ENCODE measurements at regions not wholly inside any gene's neighbourhood (a gene's known extent, or its start where the extent isn't known, plus 50 kb on each side); places are given as distances from the start of the nearest gene placed in this dataset.

DNA sequence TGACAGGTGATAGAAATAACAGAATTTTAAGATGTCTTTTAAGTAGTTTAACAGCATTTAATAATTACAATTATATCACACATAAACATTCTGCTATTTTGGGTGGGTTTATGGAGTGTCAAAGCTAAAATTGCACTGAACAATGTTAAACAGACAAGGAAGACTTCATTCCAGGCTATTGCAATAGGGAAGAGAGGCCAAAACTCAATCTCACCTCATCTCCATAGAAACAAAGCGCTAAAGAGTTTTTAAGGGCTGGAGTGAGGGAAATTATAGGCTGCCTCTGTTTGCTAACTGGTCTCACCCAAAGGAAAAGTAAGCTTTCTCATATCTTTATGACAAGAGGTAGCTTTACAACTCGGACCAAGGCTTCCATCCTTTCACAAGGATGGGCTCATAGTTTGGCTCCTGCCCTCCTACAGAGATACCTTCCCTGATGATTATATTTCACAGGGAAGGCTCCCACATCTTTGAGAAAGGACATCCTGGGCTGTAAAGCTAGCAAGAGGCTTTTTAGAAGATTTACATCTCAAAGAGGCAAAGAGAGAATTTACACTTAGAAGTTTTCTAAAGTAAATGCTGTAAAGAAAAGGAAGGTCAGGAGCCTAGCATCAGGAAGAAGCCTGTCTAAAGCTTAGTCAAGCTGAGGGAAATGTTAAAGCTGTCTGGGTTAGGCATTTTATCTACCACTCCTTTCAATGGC is 350.2 kb upstream of the IMPG1 start:
- in situ Hi-C loops (cut with HindIII; ENCODE audit: low sequenced_read_pairs) = no loop called here
- no peak for DNase-seq (ENCODE audit: low spot score)

DNA sequence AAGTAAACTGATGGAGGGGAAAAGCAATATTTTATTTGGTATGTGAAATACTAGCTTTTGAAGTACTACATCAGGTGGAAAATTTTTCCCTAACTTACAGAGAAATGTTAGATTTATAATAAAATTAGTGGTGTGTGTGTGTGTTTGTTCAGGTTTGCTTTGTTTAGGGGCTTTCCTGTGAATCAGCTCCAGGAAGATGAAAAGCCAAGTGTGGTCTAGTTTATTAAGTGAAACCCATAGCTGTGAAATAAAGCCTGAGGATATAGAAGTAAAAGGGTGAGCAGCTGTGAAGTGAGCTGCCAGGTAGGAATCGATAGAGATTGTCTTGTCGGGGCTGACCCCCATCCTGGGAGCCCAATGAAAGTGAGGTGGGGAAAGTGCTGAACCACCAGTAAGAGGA is 347.6 kb upstream of the IMPG1 start:
- in situ Hi-C loops (cut with HindIII; ENCODE audit: low sequenced_read_pairs) = no loop called here
- DNase-seq (ENCODE audit: low spot score) = no peak

DNA sequence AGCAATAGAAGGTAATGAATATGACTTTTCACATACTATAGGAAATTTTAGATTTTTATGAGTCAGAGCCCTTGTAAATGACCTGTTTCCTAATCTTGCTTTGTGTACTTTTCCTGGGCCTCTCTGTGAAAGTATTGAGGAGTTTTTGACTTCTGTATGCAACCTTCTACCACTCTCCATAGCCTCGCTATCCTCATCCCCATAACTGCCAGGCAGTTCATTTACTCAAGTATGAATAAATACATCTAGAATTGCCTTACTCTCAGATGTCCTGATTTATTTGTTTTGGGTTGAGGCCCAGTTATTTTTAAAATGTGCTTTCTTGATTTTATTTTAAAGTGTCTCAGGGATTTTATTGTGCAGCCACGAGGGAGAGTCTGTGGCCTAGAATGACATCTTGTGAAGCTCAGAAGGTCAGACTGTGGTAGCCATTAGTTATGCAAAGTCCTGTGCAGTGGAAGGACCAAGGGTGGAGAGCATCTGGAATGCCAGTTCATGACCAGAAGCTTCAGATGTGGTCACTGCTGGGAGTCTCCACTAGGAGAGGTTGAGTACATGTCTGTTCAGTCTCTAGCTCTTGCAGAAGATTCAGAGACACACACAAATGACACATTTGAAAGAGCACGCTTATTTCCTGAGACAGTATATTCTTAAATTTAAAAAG is 346.2 kb upstream of the IMPG1 start:
- in situ Hi-C loops (cut with HindIII; ENCODE audit: low sequenced_read_pairs) = no loop called here
- DNase-seq (ENCODE audit: low spot score) = no peak

DNA sequence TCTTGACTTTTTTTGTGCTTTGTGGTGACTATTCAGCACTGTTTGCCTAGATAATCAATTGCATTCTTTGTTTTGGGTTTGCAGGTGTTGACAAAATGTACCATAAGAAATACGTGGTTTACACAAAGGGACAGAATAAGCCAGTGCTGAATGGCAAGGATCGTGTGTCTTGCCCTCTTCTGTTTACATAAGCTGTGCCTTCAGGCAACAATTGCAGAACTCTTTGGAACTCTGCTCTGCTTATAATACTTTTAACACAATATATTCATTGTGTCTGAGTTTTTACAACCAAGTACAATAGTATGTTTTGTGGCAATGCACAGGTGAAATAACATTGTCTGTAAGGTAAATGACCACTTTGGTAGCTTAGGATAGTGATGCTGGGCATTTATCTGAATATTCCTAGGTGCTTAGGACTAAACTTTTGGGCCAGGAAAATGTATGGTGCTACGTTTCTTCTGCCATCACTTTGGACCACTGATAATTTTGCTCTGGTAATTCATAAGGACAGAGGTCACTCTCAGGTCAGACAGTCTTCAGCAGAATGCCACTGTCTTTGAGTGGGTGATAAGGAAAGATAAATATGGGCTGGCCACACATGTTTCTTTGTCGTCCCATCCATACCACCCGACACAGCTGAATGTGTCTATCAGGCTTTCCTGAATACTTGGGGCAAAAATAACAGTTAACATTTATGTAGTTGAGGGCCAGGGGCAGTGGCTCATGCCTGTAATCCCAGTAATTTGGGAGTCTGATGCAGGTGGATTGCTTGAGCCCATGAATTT is 344.6 kb upstream of the IMPG1 start:
- in situ Hi-C loops (cut with HindIII; ENCODE audit: low sequenced_read_pairs) = no loop called here
- no peak for DNase-seq (ENCODE audit: low spot score)

DNA sequence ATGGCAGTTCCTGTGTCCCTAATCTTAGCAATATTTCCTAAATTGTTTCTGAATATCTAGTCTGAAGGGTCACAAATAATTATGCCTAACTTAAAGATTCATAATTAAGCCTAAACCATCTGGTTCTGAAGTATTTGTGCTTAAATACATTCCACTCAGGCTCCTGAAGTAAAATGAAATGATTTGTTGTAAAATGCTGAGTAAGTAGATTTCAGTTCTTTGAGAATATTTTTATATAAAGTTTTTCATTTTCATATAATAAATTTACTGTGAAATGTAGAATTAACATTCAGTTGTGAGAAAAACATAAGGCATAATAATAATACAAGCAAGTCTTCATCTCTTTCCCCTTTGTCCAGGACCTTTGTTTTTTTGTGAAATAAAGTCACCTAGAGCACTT is 330.6 kb upstream of the IMPG1 start:
- no peak for DNase-seq (ENCODE audit: low spot score)
- in situ Hi-C loops (cut with HindIII; ENCODE audit: low sequenced_read_pairs) = no loop called here

DNA sequence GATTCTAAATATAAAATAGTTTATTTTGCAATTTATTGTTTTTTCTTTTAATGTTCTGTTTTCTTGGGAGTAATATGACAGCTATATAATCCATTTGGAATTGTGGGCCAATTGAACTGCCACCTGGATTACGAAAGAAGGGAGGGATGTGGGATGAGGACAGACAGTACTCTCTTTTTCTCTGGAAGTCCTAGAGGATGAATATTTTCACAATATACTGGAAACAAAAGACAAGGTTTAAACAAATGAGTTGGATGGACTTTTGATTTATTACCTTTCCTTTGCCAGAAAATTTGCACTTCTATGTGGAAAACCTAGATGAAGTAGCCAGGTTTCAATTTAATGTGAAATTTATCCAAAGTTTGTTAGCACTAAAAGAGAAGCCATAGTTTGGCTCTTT is 325.5 kb upstream of the IMPG1 start:
- no peak for DNase-seq (ENCODE audit: low spot score)
- in situ Hi-C loops (cut with HindIII; ENCODE audit: low sequenced_read_pairs) = no loop called here

DNA sequence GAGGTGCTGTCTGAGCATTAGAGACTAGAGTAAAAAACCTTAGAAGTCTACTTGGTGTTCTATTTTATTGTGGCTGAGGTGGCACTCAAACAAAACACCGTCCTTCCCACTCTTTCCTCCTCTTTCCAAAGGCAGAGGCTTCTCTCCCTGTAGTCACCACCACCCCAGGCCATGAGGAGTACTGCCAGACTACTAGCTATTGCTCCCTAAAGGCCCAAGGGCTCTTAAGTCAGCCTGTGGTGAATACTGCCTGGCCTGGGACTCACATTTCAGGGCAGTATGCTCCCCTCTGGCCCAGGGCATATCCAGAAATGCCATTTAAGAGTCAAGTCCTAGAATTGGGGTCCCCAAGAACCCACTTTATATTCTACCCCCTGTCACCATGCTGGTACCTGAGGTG is 309.7 kb upstream of the IMPG1 start:
- DNase-seq (ENCODE audit: low spot score) = no peak
- in situ Hi-C loops (cut with HindIII; ENCODE audit: low sequenced_read_pairs) = no loop called here

DNA sequence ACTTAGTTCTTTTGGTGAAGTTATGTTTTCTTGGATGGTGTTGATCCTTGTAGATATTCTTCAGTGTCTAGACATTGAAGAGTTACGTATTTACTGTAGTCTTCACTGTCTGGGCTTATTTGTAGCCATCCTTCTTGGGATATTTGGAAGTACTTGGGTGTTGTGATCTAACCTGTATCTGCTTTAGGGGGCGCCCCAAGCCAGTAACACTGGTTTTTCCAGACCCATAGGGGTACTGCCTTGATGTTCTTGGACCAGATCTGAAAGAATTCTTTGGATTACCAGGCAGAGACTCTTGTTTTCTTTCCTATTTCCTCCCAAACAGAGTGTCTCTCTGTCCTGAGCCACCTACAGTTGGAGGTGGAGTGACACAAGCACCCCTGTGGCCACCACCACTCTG is 309.1 kb upstream of the IMPG1 start:
- no peak for DNase-seq (ENCODE audit: low spot score)
- in situ Hi-C loops (cut with HindIII; ENCODE audit: low sequenced_read_pairs) = no loop called here

DNA sequence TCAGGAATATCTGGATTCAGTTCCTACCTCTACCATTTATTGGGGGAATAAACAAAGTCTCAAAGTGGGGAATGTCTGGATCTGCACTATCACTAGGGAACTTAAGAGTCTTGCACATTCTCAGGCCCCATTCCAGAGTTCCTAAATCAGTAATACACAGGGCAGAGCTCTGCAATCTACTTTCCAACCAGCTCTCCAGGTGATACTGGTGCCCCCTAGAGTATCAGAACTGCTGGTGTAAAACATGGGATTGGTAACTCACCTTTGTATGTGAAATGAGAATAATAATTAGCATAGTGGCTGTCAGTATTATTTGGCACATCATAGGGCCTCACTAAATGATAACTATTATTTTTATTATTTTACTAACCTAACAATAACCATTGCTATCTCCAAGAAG is 278.8 kb upstream of the IMPG1 start:
- DNase-seq (ENCODE audit: low spot score) = no peak
- in situ Hi-C loops (cut with HindIII; ENCODE audit: low sequenced_read_pairs) = no loop called here

DNA sequence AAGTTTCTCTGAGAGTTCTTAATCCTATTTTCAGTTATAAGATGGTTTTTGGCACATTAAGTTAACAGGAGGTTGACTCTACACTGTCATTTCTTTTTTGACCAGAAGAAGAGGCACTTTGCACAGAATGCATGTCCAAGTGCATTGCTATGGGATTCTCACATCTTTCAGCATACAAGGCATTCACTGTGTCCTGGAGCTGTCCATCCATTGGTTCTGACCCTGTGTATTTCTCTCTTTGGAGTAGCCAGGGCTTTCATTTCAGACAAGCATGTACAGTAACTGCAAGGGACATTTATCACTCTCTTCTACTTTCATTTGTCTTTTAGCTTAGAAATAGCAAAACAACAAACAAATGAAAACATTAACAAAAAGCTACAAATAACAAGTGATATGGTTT is 275.1 kb upstream of the IMPG1 start:
- in situ Hi-C loops (cut with HindIII; ENCODE audit: low sequenced_read_pairs) = no loop called here
- DNase-seq (ENCODE audit: low spot score) = no peak

DNA sequence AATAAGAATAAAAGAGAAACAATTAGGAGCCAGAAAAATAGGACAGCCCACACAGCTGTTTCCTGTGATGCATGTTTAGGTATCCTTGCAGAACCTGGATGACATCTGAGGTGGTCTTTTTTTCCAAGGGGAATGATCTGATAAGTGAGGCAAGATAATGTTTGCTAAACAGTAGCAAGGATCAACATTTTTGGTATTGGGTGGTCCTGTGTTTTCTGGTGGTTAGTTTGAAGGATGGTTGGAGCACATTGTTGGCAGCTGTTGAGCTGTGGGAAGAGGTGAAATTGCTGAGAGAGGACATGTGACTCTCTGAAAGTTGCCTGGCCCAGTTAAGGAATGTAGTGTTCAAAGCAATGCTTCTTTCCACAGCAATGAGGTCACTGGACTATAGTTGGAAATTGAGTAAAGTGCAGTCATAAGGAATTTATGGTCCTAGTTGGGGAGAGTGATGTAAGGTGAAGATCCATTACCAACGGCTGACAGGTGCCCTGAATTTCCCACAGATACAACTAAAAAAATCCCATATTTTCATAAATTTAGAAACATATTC is 270.2 kb upstream of the IMPG1 start:
- DNase-seq (ENCODE audit: low spot score) = no peak
- in situ Hi-C loops (cut with HindIII; ENCODE audit: low sequenced_read_pairs) = no loop called here

DNA sequence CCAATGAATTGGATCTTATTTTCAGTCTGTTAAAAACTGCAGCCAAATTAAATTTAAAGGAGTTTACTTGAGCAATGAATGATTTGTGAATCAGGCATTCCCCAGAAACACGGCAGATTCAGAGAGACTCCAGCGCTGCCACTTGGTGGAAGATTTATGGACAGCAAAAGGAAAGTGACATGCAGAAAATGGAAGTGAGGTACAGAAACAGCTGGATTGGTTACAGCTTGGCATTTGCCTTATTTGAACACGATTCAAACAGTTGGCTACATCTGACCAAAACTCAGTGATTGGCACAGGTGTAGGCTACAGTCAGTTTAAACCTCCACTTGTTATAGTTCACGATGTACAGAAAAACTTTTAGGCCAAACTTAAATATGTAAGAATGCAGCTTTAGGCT is 257.6 kb upstream of the IMPG1 start:
- no peak for DNase-seq (ENCODE audit: low spot score)
- in situ Hi-C loops (cut with HindIII; ENCODE audit: low sequenced_read_pairs) = no loop called here

DNA sequence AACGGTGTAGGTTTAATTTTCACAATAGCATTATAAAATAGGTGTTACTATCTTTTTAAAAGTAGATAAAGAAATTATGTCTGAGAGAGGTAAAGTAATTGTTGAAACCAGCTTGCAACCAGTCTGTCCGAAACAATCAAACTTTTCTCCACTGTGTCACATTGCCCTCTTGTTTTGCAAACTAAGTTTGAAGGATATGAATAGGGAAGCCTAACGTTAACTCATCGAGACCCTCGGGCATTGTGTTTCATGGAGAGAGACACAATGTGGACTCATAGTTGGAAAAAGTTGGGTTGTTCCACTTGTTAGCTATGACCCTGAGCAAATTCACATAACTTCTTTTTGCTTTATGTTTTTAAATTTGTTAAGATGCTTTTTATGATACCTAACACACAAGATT is 254.4 kb upstream of the IMPG1 start:
- DNase-seq (ENCODE audit: low spot score) = no peak
- in situ Hi-C loops (cut with HindIII; ENCODE audit: low sequenced_read_pairs) = no loop called here
